ENCODE measurements at regions not wholly inside any gene's neighbourhood (a gene's known extent, or its start where the extent isn't known, plus 50 kb on each side); places are given as distances from the start of the nearest gene placed in this dataset.
"Not testable (repeated sequence)": the region's sequence is repeated elsewhere in the genome, so short reads cannot be mapped to it uniquely, and the experiment has no call there.

GRCh38 chr1:858649-859041 is 65.1 kb upstream of the SAMD11 start:
- H3K27me3 Mint-ChIP-seq (ENCODE audit: low read depth) = peaks cover 20% of the 10 kb centered on the region
- intact Hi-C loops (cut with micrococcal nuclease); H3K4me3 Mint-ChIP-seq (ENCODE audit: low read depth); H3K27ac Mint-ChIP-seq; H3K9me3 Mint-ChIP-seq; H3K4me1 Mint-ChIP-seq (ENCODE audit: low read depth); H3K36me3 Mint-ChIP-seq (ENCODE audit: low read depth); DNase-seq (ENCODE audit: low spot score): not testable (repeated sequence)

- DNase-seq (ENCODE audit: low spot score); H3K27ac Mint-ChIP-seq; H3K9me3 Mint-ChIP-seq; H3K4me3 Mint-ChIP-seq (ENCODE audit: low read depth); H3K4me1 Mint-ChIP-seq (ENCODE audit: low read depth); H3K36me3 Mint-ChIP-seq (ENCODE audit: low read depth); intact Hi-C loops (cut with micrococcal nuclease): not testable (repeated sequence)
- peaks cover 28% of the 10 kb centered on the region for H3K27me3 Mint-ChIP-seq (ENCODE audit: low read depth)
Measured at GRCh38 chr1:860941-861340, 62.8 kb upstream of the SAMD11 start.

- Mint-ChIP-seq H3K4me1 (ENCODE audit: low read depth) (peaks cover 8% of the 10 kb centered on the region), H3K27ac (no peak overlapping the region), H3K27me3 (ENCODE audit: low read depth) (peaks cover 29% of the 10 kb centered on the region), H3K36me3 (ENCODE audit: low read depth) (no peaks in the 10 kb centered on the region), H3K9me3 (no peaks in the 10 kb centered on the region), H3K4me3 (ENCODE audit: low read depth) (no peak overlapping the region)
- intact Hi-C loops (cut with micrococcal nuclease) = no loop called here
- DNase-seq (ENCODE audit: low spot score) = no peak
Measured at GRCh38 chr1:861714-862113, 62.0 kb upstream of the SAMD11 start.

- H3K36me3 Mint-ChIP-seq (ENCODE audit: low read depth); H3K27ac Mint-ChIP-seq; H3K9me3 Mint-ChIP-seq; H3K4me1 Mint-ChIP-seq (ENCODE audit: low read depth); DNase-seq (ENCODE audit: low spot score); H3K4me3 Mint-ChIP-seq (ENCODE audit: low read depth); intact Hi-C loops (cut with micrococcal nuclease): not testable (repeated sequence)
- peaks cover 36% of the 10 kb centered on the region for H3K27me3 Mint-ChIP-seq (ENCODE audit: low read depth)
Measured at GRCh38 chr1:862601-863000, 61.1 kb upstream of the SAMD11 start.

- H3K4me1 Mint-ChIP-seq (ENCODE audit: low read depth); H3K9me3 Mint-ChIP-seq; H3K27ac Mint-ChIP-seq; H3K4me3 Mint-ChIP-seq (ENCODE audit: low read depth); H3K36me3 Mint-ChIP-seq (ENCODE audit: low read depth); intact Hi-C loops (cut with micrococcal nuclease); DNase-seq (ENCODE audit: low spot score): not testable (repeated sequence)
- H3K27me3 Mint-ChIP-seq (ENCODE audit: low read depth) = peaks cover 41% of the 10 kb centered on the region
Measured at GRCh38 chr1:865633-866032, 58.1 kb upstream of the SAMD11 start.

GRCh38 chr1:866095-866494 is 57.6 kb upstream of the SAMD11 start:
- Mint-ChIP-seq H3K27me3 (ENCODE audit: low read depth) (peaks cover 41% of the 10 kb centered on the region), H3K4me3 (ENCODE audit: low read depth) (no peak overlapping the region), H3K4me1 (ENCODE audit: low read depth) (peaks cover 5% of the 10 kb centered on the region), H3K9me3 (no peaks in the 10 kb centered on the region), H3K27ac (no peak overlapping the region), H3K36me3 (ENCODE audit: low read depth) (no peaks in the 10 kb centered on the region)
- intact Hi-C loops (cut with micrococcal nuclease) = no loop called here
- no peak for DNase-seq (ENCODE audit: low spot score)

GRCh38 chr1:866631-867299 is 57.0 kb upstream of the SAMD11 start:
- H3K27ac Mint-ChIP-seq; intact Hi-C loops (cut with micrococcal nuclease); DNase-seq (ENCODE audit: low spot score); H3K4me3 Mint-ChIP-seq (ENCODE audit: low read depth); H3K36me3 Mint-ChIP-seq (ENCODE audit: low read depth); H3K4me1 Mint-ChIP-seq (ENCODE audit: low read depth); H3K9me3 Mint-ChIP-seq: not testable (repeated sequence)
- peaks cover 43% of the 10 kb centered on the region for H3K27me3 Mint-ChIP-seq (ENCODE audit: low read depth)

GRCh38 chr1:867550-867949 is 56.2 kb upstream of the SAMD11 start:
- H3K27ac Mint-ChIP-seq; DNase-seq (ENCODE audit: low spot score); H3K4me3 Mint-ChIP-seq (ENCODE audit: low read depth); H3K4me1 Mint-ChIP-seq (ENCODE audit: low read depth); H3K9me3 Mint-ChIP-seq; H3K36me3 Mint-ChIP-seq (ENCODE audit: low read depth); intact Hi-C loops (cut with micrococcal nuclease): not testable (repeated sequence)
- peaks cover 42% of the 10 kb centered on the region for H3K27me3 Mint-ChIP-seq (ENCODE audit: low read depth)

GRCh38 chr1:869499-870244 is 54.1 kb upstream of the SAMD11 start:
- peak; percentile 77 for DNase-seq (ENCODE audit: low spot score)
- intact Hi-C loops (cut with micrococcal nuclease) = loop anchor here (2.0 kb wide), 1 partner anchor 53 kb away; the partner anchor contains the start of gene SAMD11
- H3K36me3 Mint-ChIP-seq (ENCODE audit: low read depth) = no peaks in the 10 kb centered on the region
- H3K27ac Mint-ChIP-seq = no peak overlapping the region
- H3K4me1 Mint-ChIP-seq (ENCODE audit: low read depth) = peaks cover 5% of the 10 kb centered on the region
- H3K9me3 Mint-ChIP-seq = no peaks in the 10 kb centered on the region
- H3K27me3 Mint-ChIP-seq (ENCODE audit: low read depth) = peaks cover 36% of the 10 kb centered on the region
- H3K4me3 Mint-ChIP-seq (ENCODE audit: low read depth) = no peak overlapping the region
